ENCODE measurements at regions not wholly inside any gene's neighbourhood (a gene's known extent, or its start where the extent isn't known, plus 50 kb on each side); places are given as distances from the start of the nearest gene placed in this dataset.

DNA sequence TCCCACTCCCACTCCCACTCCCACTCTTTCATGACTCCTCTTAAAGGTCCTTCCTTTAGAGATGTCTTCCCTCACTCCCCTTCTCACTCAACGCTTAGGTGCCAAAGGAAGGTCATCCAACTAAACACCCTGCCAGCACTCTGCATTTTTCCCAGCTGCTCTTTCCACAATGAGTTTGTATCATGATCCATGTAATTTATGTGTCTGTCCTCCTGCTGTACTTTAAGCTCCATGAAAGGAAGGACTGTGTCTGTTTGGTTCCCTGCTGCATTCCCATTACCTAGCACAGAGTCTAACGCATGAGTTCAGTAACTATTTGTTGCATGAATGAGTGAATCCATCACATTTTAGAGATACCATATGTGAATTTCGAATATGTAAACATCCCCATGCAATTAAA is 252.7 kb downstream of the KIF20B start:
- TF ChIP-seq, protein P1, sequence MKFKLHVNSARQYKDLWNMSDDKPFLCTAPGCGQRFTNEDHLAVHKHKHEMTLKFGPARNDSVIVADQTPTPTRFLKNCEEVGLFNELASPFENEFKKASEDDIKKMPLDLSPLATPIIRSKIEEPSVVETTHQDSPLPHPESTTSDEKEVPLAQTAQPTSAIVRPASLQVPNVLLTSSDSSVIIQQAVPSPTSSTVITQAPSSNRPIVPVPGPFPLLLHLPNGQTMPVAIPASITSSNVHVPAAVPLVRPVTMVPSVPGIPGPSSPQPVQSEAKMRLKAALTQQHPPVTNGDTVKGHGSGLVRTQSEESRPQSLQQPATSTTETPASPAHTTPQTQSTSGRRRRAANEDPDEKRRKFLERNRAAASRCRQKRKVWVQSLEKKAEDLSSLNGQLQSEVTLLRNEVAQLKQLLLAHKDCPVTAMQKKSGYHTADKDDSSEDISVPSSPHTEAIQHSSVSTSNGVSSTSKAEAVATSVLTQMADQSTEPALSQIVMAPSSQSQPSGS (CRISPR knock-in tag; IDR thresholded peaks at IDR 0.05; ENCODE audit: borderline replicate concordance, low read depth): no peak
- TF ChIP-seq, protein P2, sequence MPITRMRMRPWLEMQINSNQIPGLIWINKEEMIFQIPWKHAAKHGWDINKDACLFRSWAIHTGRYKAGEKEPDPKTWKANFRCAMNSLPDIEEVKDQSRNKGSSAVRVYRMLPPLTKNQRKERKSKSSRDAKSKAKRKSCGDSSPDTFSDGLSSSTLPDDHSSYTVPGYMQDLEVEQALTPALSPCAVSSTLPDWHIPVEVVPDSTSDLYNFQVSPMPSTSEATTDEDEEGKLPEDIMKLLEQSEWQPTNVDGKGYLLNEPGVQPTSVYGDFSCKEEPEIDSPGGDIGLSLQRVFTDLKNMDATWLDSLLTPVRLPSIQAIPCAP (CRISPR knock-in tag; IDR thresholded peaks at IDR 0.05): no peak
- TF ChIP-seq IRF2 (CRISPR knock-in tag; IDR thresholded peaks at IDR 0.05; ENCODE audit: borderline replicate concordance, low read depth) (no peak), JUN (CRISPR knock-in tag; IDR thresholded peaks at IDR 0.05) (no peak), ETV6 (CRISPR knock-in tag; IDR thresholded peaks at IDR 0.05) (no peak), RELA (CRISPR knock-in tag; IDR thresholded peaks at IDR 0.05; ENCODE audit: borderline replicate concordance) (no peak), ZNF263 (CRISPR knock-in tag; IDR thresholded peaks at IDR 0.05; ENCODE audit: low read depth) (no peak), NR3C1 (CRISPR knock-in tag; conservative IDR thresholded peaks at IDR 0.05; ENCODE audit: low read depth) (no peak), ZNF121 (CRISPR knock-in tag; IDR thresholded peaks at IDR 0.05) (no peak), ELF4 (CRISPR knock-in tag; IDR thresholded peaks at IDR 0.05; ENCODE audit: low read depth) (no peak), KAT7 (CRISPR knock-in tag; IDR thresholded peaks at IDR 0.05; ENCODE audit: borderline replicate concordance) (no peak)
- TF ChIP-seq, protein P3, sequence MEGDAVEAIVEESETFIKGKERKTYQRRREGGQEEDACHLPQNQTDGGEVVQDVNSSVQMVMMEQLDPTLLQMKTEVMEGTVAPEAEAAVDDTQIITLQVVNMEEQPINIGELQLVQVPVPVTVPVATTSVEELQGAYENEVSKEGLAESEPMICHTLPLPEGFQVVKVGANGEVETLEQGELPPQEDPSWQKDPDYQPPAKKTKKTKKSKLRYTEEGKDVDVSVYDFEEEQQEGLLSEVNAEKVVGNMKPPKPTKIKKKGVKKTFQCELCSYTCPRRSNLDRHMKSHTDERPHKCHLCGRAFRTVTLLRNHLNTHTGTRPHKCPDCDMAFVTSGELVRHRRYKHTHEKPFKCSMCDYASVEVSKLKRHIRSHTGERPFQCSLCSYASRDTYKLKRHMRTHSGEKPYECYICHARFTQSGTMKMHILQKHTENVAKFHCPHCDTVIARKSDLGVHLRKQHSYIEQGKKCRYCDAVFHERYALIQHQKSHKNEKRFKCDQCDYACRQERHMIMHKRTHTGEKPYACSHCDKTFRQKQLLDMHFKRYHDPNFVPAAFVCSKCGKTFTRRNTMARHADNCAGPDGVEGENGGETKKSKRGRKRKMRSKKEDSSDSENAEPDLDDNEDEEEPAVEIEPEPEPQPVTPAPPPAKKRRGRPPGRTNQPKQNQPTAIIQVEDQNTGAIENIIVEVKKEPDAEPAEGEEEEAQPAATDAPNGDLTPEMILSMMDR (IDR thresholded peaks at IDR 0.05): no peak
- TF ChIP-seq, protein P4, sequence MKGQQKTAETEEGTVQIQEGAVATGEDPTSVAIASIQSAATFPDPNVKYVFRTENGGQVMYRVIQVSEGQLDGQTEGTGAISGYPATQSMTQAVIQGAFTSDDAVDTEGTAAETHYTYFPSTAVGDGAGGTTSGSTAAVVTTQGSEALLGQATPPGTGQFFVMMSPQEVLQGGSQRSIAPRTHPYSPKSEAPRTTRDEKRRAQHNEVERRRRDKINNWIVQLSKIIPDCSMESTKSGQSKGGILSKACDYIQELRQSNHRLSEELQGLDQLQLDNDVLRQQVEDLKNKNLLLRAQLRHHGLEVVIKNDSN (CRISPR knock-in tag; IDR thresholded peaks at IDR 0.05): no peak
- TF ChIP-seq, protein P5, sequence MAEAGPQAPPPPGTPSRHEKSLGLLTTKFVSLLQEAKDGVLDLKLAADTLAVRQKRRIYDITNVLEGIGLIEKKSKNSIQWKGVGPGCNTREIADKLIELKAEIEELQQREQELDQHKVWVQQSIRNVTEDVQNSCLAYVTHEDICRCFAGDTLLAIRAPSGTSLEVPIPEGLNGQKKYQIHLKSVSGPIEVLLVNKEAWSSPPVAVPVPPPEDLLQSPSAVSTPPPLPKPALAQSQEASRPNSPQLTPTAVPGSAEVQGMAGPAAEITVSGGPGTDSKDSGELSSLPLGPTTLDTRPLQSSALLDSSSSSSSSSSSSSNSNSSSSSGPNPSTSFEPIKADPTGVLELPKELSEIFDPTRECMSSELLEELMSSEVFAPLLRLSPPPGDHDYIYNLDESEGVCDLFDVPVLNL (CRISPR knock-in tag; IDR thresholded peaks at IDR 0.05; ENCODE audit: borderline replicate concordance, low read depth): no peak

Measured in WTC11 (cell line).